ENCODE measurements at regions not wholly inside any gene's neighbourhood (a gene's known extent, or its start where the extent isn't known, plus 50 kb on each side); places are given as distances from the start of the nearest gene placed in this dataset.

- TF ChIP-seq POLR2A (IDR thresholded peaks at IDR 0.05), result no peak
- no peak for TF ChIP-seq CTCF (IDR thresholded peaks at IDR 0.05)
- TF ChIP-seq POLR2AphosphoS5 (IDR thresholded peaks at IDR 0.05), result no peak
- TF ChIP-seq EP300 (IDR thresholded peaks at IDR 0.05), result no peak
Observed at GRCh38 chr18:56455874-56456273, 182.5 kb downstream of the TXNL1 start.

Measured in gastroesophageal sphincter (tissue), 3 donors.